ENCODE measurements at regions not wholly inside any gene's neighbourhood (a gene's known extent, or its start where the extent isn't known, plus 50 kb on each side); places are given as distances from the start of the nearest gene placed in this dataset.

DNA sequence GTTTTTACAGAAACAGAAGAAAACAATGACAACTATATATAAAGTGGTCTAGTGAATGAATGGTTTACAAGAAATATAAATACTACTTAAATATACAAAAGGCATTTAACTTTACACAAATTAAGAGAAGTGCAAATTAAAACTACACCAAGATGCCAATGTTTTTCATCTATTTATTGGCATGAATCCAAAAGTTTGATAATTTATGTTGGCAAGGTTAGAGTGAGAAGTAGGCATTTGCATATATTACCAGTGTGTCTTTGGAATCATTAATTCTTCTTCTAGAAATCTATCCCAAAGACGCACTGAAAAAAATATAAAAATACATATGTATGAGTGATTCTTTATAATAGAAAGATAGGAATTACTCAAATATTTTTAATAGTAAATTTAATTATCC, 457.4 kb downstream of the MDFIC start:
- TF ChIP-seq POLR2A (IDR thresholded peaks at IDR 0.05; ENCODE audit: low read depth, low read length) (no peak), POLR2AphosphoS5 (IDR thresholded peaks at IDR 0.05; ENCODE audit: insufficient read depth, low read depth, low read length) (no peak), JUN (IDR thresholded peaks at IDR 0.05; ENCODE audit: borderline replicate concordance, insufficient read depth, insufficient read length, low read depth) (no peak), EZH2 (IDR thresholded peaks at IDR 0.05; ENCODE audit: borderline replicate concordance, low read depth, low read length, severe bottlenecking) (no peak)
- TF ChIP-seq, protein P1, sequence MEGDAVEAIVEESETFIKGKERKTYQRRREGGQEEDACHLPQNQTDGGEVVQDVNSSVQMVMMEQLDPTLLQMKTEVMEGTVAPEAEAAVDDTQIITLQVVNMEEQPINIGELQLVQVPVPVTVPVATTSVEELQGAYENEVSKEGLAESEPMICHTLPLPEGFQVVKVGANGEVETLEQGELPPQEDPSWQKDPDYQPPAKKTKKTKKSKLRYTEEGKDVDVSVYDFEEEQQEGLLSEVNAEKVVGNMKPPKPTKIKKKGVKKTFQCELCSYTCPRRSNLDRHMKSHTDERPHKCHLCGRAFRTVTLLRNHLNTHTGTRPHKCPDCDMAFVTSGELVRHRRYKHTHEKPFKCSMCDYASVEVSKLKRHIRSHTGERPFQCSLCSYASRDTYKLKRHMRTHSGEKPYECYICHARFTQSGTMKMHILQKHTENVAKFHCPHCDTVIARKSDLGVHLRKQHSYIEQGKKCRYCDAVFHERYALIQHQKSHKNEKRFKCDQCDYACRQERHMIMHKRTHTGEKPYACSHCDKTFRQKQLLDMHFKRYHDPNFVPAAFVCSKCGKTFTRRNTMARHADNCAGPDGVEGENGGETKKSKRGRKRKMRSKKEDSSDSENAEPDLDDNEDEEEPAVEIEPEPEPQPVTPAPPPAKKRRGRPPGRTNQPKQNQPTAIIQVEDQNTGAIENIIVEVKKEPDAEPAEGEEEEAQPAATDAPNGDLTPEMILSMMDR (IDR thresholded peaks at IDR 0.05; ENCODE audit: extremely low read depth in 1 of 2, insufficient read depth in 1 of 2, low read depth in 1 of 2, low read length in 2 of 2): no peak

All from endothelial cell of umbilical vein (primary cell).